ENCODE measurements at regions not wholly inside any gene's neighbourhood (a gene's known extent, or its start where the extent isn't known, plus 50 kb on each side); places are given as distances from the start of the nearest gene placed in this dataset.

DNA sequence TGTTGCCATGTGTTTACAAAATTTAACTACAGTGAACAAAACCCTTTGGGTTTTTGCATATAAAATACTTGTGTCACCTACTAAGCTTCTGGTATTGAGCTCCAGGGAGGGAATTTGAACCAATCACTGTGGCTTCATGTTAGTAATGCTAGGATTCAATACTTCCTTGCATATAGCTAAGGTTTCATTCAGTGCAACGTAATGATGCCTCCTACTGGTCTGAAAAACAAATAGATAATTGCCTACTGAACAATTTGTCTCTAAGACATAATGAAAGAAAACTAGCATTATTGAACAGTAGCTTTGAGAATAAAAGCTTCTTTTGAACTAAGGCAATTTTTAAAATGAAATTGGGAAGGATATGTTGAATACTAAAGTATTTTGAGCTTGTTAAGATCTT is 244.4 kb downstream of the ZWINT start:
- TF ChIP-seq ZNF70 (CRISPR knock-in tag; IDR thresholded peaks at IDR 0.05), result no peak
- no peak for TF ChIP-seq RARB (CRISPR knock-in tag; IDR thresholded peaks at IDR 0.05)
- TF ChIP-seq, protein P1, sequence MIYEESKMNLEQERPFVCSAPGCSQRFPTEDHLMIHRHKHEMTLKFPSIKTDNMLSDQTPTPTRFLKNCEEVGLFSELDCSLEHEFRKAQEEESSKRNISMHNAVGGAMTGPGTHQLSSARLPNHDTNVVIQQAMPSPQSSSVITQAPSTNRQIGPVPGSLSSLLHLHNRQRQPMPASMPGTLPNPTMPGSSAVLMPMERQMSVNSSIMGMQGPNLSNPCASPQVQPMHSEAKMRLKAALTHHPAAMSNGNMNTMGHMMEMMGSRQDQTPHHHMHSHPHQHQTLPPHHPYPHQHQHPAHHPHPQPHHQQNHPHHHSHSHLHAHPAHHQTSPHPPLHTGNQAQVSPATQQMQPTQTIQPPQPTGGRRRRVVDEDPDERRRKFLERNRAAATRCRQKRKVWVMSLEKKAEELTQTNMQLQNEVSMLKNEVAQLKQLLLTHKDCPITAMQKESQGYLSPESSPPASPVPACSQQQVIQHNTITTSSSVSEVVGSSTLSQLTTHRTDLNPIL (CRISPR knock-in tag; IDR thresholded peaks at IDR 0.05; ENCODE audit: low read depth), result no peak
- TF ChIP-seq ARNTL (CRISPR knock-in tag; IDR thresholded peaks at IDR 0.05; ENCODE audit: borderline replicate concordance, low read depth), result no peak
- TF ChIP-seq, protein P2, sequence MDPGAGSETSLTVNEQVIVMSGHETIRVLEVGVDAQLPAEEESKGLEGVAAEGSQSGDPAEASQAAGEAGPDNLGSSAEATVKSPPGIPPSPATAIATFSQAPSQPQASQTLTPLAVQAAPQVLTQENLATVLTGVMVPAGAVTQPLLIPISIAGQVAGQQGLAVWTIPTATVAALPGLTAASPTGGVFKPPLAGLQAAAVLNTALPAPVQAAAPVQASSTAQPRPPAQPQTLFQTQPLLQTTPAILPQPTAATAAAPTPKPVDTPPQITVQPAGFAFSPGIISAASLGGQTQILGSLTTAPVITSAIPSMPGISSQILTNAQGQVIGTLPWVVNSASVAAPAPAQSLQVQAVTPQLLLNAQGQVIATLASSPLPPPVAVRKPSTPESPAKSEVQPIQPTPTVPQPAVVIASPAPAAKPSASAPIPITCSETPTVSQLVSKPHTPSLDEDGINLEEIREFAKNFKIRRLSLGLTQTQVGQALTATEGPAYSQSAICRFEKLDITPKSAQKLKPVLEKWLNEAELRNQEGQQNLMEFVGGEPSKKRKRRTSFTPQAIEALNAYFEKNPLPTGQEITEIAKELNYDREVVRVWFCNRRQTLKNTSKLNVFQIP (CRISPR knock-in tag; IDR thresholded peaks at IDR 0.05; ENCODE audit: borderline replicate concordance, low read depth), result no peak
- no peak for TF ChIP-seq ZNF8 (CRISPR knock-in tag; IDR thresholded peaks at IDR 0.05)
- TF ChIP-seq, protein P3, sequence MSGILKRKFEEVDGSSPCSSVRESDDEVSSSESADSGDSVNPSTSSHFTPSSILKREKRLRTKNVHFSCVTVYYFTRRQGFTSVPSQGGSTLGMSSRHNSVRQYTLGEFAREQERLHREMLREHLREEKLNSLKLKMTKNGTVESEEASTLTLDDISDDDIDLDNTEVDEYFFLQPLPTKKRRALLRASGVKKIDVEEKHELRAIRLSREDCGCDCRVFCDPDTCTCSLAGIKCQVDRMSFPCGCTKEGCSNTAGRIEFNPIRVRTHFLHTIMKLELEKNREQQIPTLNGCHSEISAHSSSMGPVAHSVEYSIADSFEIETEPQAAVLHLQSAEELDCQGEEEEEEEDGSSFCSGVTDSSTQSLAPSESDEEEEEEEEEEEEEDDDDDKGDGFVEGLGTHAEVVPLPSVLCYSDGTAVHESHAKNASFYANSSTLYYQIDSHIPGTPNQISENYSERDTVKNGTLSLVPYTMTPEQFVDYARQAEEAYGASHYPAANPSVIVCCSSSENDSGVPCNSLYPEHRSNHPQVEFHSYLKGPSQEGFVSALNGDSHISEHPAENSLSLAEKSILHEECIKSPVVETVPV (CRISPR knock-in tag; IDR thresholded peaks at IDR 0.05), result no peak
- TF ChIP-seq OSR1 (CRISPR knock-in tag; IDR thresholded peaks at IDR 0.05), result no peak
- TF ChIP-seq PPARA (CRISPR knock-in tag; IDR thresholded peaks at IDR 0.05; ENCODE audit: borderline replicate concordance), result no peak
- no peak for TF ChIP-seq BACH2 (CRISPR knock-in tag; IDR thresholded peaks at IDR 0.05; ENCODE audit: borderline replicate concordance)
